NK-92 treated with Interleukin-12 subunit alpha and Interleukin-12 subunit beta, amount 100 ng/mL, for 24 hours (cell line): ENCODE measurements at regions not wholly inside any gene's neighbourhood (a gene's known extent, or its start where the extent isn't known, plus 50 kb on each side); places are given as distances from the start of the nearest gene placed in this dataset.

ENCODE experiments used
- DNase-seq: peaks from one replicate; lab custom pipeline; 2025; lab: John Stamatoyannopoulos, UW

GRCh38 chr5:67267512-67268216 lies 71.1 kb upstream of the CD180 start:
- no peak for DNase-seq

- DNase-seq: no peak
Measured at GRCh38 chr5:67266654-67267350, 70.2 kb upstream of the CD180 start.

GRCh38 chr5:67265951-67266350 lies 69.4 kb upstream of the CD180 start:
- DNase-seq: no peak

- DNase-seq: no peak
Measured at GRCh38 chr5:67263656-67264408, 67.2 kb upstream of the CD180 start.

- DNase-seq: no peak
Measured at GRCh38 chr5:67262956-67263355, 66.4 kb upstream of the CD180 start.

GRCh38 chr5:67262206-67262605 lies 65.6 kb upstream of the CD180 start:
- no peak for DNase-seq

GRCh38 chr5:67259548-67260215 lies 63.1 kb upstream of the CD180 start:
- no peak for DNase-seq

GRCh38 chr5:67257500-67257899 lies 60.9 kb upstream of the CD180 start:
- no peak for DNase-seq

GRCh38 chr5:67257077-67257476 lies 60.5 kb upstream of the CD180 start:
- no peak for DNase-seq

- DNase-seq: no peak
Measured at GRCh38 chr5:67255881-67256280, 59.3 kb upstream of the CD180 start.

- DNase-seq: no peak
Measured at GRCh38 chr5:67253911-67254310, 57.3 kb upstream of the CD180 start.

GRCh38 chr5:67249590-67249895 lies 52.9 kb upstream of the CD180 start:
- DNase-seq: no peak

GRCh38 chr5:67248703-67249589 lies 52.3 kb upstream of the CD180 start:
- DNase-seq: no peak

GRCh38 chr5:67246546-67247268 lies 50.1 kb upstream of the CD180 start:
- DNase-seq: no peak
